Nephron (organoid): ENCODE measurements at regions not wholly inside any gene's neighbourhood (a gene's known extent, or its start where the extent isn't known, plus 50 kb on each side); places are given as distances from the start of the nearest gene placed in this dataset.

Source experiments
- H3K27ac Mint-ChIP-seq, 3 experiments: 2 replicates each; pipeline ENCODE4 v1.8.0; 2020; ENCODE audit warnings: mixed read lengths in 3 of 3, mild to moderate bottlenecking in 2 of 3, moderate library complexity in 1 of 3
- H3K27me3 Mint-ChIP-seq: 2 replicates; pipeline ENCODE4 v1.8.0; 2021; ENCODE audit warnings: low read depth, mild to moderate bottlenecking, moderate library complexity, mixed read lengths
- H3K36me3 Mint-ChIP-seq: 2 replicates; pipeline ENCODE4 v1.8.0; 2020; ENCODE audit warnings: low read depth, mixed read lengths
- H3K4me1 Mint-ChIP-seq: 2 replicates; pipeline ENCODE4 v1.8.0; 2020; ENCODE audit warnings: mixed read lengths
- H3K4me3 Mint-ChIP-seq, 3 experiments: 2 replicates each; pipeline ENCODE4 v1.8.0; 2020; ENCODE audit warnings: mild to moderate bottlenecking in 3 of 3, mixed read lengths in 3 of 3, moderate library complexity in 2 of 3
- H3K9me3 Mint-ChIP-seq: 2 replicates; pipeline ENCODE4 v1.8.0; 2020; ENCODE audit warnings: mixed read lengths
- TF ChIP-seq, protein P1 (sequence below), 3 experiments: fragments of 200-600 bp; sonication (generic); IDR thresholded peaks; one replicate each; pipeline ENCODE4 v1.5.0; 2021; ENCODE audit warnings: antibody characterized with exemption in 3 of 3; ENCODE audit not compliant: unreplicated experiment in 3 of 3

DNA sequence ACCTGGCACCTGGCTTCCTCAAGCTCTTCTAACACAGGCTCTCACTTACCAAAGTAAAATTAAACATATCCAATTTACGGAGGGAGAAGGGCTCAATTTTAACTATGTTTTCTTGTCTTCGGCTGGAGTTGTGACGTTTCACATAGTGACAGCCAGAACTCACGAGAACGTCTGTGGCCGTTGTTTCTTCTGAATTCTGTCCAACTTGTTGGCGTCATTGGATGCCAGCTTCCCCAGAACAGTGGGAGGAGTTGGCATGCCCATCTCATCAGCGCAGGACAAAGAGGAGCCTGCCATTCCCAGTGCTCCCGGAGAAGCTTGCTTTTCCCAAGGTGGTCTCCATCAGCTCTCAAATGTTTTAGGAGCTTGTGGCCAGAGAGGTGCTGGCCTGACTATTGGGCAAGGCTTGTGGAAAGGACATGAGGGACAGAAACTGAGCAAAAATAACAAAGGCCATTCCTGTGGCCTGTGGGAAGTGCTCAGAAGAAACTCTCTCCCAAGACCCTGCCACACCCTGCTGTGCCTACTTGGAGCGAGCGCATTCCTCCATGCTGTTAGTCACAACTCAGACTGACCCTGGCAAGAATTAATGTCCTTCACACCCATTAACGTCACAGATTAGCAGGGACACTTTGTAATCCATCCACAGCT, 265.4 kb upstream of the CDH4 start:
- Mint-ChIP-seq H3K4me1 (no peaks in the 10 kb centered on the region), H3K4me3 (no peak overlapping the region), H3K27me3 (no peaks in the 10 kb centered on the region), H3K27ac (no peak overlapping the region), H3K9me3 (peaks cover 10% of the 10 kb centered on the region), H3K36me3 (no peaks in the 10 kb centered on the region)
- TF ChIP-seq, protein P1, sequence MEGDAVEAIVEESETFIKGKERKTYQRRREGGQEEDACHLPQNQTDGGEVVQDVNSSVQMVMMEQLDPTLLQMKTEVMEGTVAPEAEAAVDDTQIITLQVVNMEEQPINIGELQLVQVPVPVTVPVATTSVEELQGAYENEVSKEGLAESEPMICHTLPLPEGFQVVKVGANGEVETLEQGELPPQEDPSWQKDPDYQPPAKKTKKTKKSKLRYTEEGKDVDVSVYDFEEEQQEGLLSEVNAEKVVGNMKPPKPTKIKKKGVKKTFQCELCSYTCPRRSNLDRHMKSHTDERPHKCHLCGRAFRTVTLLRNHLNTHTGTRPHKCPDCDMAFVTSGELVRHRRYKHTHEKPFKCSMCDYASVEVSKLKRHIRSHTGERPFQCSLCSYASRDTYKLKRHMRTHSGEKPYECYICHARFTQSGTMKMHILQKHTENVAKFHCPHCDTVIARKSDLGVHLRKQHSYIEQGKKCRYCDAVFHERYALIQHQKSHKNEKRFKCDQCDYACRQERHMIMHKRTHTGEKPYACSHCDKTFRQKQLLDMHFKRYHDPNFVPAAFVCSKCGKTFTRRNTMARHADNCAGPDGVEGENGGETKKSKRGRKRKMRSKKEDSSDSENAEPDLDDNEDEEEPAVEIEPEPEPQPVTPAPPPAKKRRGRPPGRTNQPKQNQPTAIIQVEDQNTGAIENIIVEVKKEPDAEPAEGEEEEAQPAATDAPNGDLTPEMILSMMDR (IDR thresholded peaks at IDR 0.05; ENCODE audit: unreplicated experiment in 3 of 3) = no peak

DNA sequence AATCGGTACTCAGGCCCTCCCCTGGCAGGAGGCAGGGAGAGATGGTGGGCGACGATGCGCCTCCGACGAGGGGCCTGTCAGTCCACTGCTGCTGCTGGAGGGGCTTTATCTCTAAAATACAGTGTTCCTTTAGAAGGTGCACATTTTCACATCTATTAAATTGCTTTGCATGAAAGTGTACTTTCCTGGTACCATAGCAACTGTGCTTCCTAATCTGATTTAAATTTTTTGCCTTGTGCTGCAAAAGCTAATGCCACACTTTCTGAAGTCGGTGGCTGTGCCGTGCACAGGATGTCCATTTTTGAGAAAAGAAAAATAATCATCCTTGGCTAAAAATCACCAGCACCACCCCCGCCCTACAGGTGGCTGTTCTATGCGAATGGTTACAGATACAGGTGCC, 262.0 kb upstream of the CDH4 start:
- no peaks in the 10 kb centered on the region for H3K4me1 Mint-ChIP-seq
- H3K4me3 Mint-ChIP-seq = no peak overlapping the region
- H3K27ac Mint-ChIP-seq = no peak overlapping the region
- H3K36me3 Mint-ChIP-seq = no peaks in the 10 kb centered on the region
- peaks cover 3% of the 10 kb centered on the region for H3K9me3 Mint-ChIP-seq
- TF ChIP-seq, protein P1 (IDR thresholded peaks at IDR 0.05; ENCODE audit: unreplicated experiment in 3 of 3) = no peak
- H3K27me3 Mint-ChIP-seq = peaks cover 5% of the 10 kb centered on the region

DNA sequence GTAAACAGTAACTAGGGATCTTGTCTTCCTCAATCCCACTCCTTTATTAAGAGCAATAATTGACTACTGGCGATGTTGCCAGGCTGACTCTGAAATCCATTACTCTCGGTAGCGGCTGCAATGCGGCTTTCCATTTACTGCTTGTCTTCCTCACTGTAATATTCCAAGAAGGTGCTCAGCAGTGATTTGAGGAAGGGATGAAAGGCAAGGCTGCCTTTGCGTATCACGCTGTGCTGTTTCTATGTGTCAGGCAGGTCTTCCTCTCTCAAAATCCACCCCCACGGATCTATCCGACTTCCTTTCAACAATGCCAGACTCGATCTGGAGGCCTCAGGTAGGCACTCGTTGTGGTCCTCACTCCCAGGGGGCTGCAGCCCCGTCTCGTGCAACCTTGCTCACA, 261.4 kb upstream of the CDH4 start:
- Mint-ChIP-seq H3K27me3 (peaks cover 7% of the 10 kb centered on the region), H3K36me3 (no peaks in the 10 kb centered on the region)

DNA sequence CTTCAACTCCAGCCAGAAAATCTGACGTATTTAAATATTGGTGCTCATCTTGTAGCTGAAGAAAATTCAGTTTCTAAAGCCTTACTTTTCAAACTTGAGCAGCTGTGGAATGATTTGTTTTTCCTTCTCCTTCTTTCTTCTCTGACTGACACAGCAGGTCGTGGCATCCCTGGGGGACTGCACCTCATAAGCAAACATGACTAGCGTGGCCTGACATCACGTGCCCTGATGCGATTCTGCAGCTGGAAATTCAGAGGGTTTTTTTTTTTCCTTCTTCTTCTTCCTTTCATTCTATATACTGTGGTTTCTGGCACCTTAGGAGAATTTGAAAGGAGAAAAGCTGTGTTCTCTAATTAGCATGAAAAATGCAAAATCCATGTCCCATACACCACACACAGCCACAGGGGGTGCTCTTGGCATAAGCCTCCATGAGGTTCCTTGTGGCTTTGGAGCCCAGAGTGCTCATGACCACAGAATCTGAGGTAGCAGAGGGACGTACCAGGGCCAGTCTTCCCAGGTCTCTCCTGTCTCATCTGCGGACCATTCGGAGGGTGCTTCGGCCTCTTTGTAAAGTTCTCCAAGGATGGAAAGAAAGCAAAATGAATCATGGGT, 258.5 kb upstream of the CDH4 start:
- Mint-ChIP-seq H3K4me3 (no peak overlapping the region), H3K27me3 (peaks cover 26% of the 10 kb centered on the region)

More for the DNA sequence above, 261.4 kb upstream of the CDH4 start:
- H3K4me3 Mint-ChIP-seq = no peak overlapping the region
- no peaks in the 10 kb centered on the region for H3K9me3 Mint-ChIP-seq
- H3K27ac Mint-ChIP-seq = no peak overlapping the region
- H3K4me1 Mint-ChIP-seq = no peaks in the 10 kb centered on the region
- TF ChIP-seq, protein P1 (IDR thresholded peaks at IDR 0.05; ENCODE audit: unreplicated experiment in 3 of 3) = no peak

DNA sequence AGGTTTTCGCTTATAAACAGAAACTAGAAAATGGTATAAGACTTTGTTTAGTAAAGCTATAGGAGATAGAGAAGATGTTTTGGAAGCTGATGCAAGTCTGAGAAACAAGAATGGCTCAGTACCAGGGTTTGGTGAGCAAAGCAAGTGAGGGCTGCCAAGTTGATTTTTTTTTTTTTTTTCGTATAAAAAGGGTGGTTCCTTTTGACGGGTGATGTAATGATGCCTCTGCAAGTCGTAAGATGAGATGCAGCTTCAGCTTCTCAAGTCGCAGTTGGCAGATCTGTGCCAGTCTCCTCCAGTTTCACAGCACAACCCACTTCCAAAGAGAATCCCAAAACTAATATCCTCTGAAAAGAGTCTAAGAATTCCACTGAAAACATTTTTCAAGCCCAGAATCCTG, 252.8 kb upstream of the CDH4 start:
- TF ChIP-seq, protein P1 (IDR thresholded peaks at IDR 0.05; ENCODE audit: unreplicated experiment in 3 of 3) = no peak
- Mint-ChIP-seq H3K36me3 (no peaks in the 10 kb centered on the region), H3K4me3 (no peak overlapping the region), H3K9me3 (no peaks in the 10 kb centered on the region), H3K27me3 (peaks cover 62% of the 10 kb centered on the region), H3K4me1 (no peaks in the 10 kb centered on the region), H3K27ac (no peak overlapping the region)

More for the DNA sequence above, 258.5 kb upstream of the CDH4 start:
- no peak overlapping the region for H3K27ac Mint-ChIP-seq
- TF ChIP-seq, protein P1 (IDR thresholded peaks at IDR 0.05; ENCODE audit: unreplicated experiment in 3 of 3) = no peak
- no peaks in the 10 kb centered on the region for H3K36me3 Mint-ChIP-seq
- no peaks in the 10 kb centered on the region for H3K9me3 Mint-ChIP-seq
- H3K4me1 Mint-ChIP-seq = no peaks in the 10 kb centered on the region

DNA sequence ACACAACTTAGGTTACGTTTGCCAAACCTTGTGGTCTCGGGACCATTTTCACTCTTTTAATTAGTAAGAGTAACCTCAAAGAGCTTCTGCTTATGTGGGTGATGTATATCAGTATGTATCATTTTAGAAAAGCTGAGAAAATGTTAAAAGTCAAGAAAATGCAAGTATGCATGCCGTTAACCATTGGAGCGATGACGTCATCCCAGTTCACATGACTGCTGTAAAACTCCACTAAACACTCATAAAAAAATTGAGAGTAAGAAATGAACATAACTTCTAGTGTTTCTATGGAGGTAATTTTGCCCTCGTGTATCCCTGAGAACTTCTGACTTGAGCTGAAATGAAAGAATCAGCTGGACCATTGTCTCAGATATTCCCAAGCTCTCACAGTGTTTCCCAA, 250.0 kb upstream of the CDH4 start:
- Mint-ChIP-seq H3K27ac (no peak overlapping the region), H3K27me3 (peaks cover 66% of the 10 kb centered on the region), H3K4me1 (no peaks in the 10 kb centered on the region), H3K4me3 (no peak overlapping the region), H3K9me3 (no peaks in the 10 kb centered on the region), H3K36me3 (no peaks in the 10 kb centered on the region)
- TF ChIP-seq, protein P1 (IDR thresholded peaks at IDR 0.05; ENCODE audit: unreplicated experiment in 3 of 3) = no peak
